Immature natural killer cell (primary cell): ENCODE measurements at regions not wholly inside any gene's neighbourhood (a gene's known extent, or its start where the extent isn't known, plus 50 kb on each side); places are given as distances from the start of the nearest gene placed in this dataset.
"Not testable (repeated sequence)": the region's sequence is repeated elsewhere in the genome, so short reads cannot be mapped to it uniquely, and the experiment has no call there.

Source experiments
- DNase-seq, 3 donors: peaks; one replicate each; pipeline ENCODE4 v3.0.0; 2022; ENCODE audit warnings: mixed read lengths in 1 of 3
- H3K27ac Mint-ChIP-seq, 6 donors: one replicate each; pipeline ENCODE4 v1.8.0; 2020; ENCODE audit warnings: mixed read lengths in 6 of 6, mild to moderate bottlenecking in 5 of 6, inconsistent platforms in 4 of 6, moderate library complexity in 3 of 6
- H3K27me3 Mint-ChIP-seq, 3 donors: one replicate each; pipeline ENCODE4 v1.8.0; 2020 to 2021; ENCODE audit warnings: low read depth in 3 of 3, mild to moderate bottlenecking in 3 of 3, mixed read lengths in 3 of 3, moderate library complexity in 3 of 3, inconsistent platforms in 1 of 3
- H3K36me3 Mint-ChIP-seq, 3 donors: one replicate each; pipeline ENCODE4 v1.8.0; 2020; ENCODE audit warnings: mixed read lengths in 3 of 3, inconsistent platforms in 2 of 3, mild to moderate bottlenecking in 2 of 3
- H3K4me1 Mint-ChIP-seq, 2 donors: one replicate each; pipeline ENCODE4 v1.8.0; 2020; ENCODE audit warnings: inconsistent platforms in 2 of 2, mild to moderate bottlenecking in 2 of 2, mixed read lengths in 2 of 2, moderate library complexity in 1 of 2
- H3K4me3 Mint-ChIP-seq, 5 donors: one replicate each; pipeline ENCODE4 v1.8.0; 2020; ENCODE audit warnings: mild to moderate bottlenecking in 5 of 5, mixed read lengths in 5 of 5, inconsistent platforms in 3 of 5, moderate library complexity in 3 of 5
- H3K9me3 Mint-ChIP-seq, 6 donors: one replicate each; pipeline ENCODE4 v1.8.0; 2020; ENCODE audit warnings: mild to moderate bottlenecking in 6 of 6, mixed read lengths in 6 of 6, inconsistent platforms in 4 of 6, moderate library complexity in 3 of 6

GRCh38 chr7:65317372-65317771 lies 56.3 kb upstream of the ZNF92 start:
- DNase-seq = no peak
- H3K4me3 Mint-ChIP-seq = no peak overlapping the region
- H3K4me1 Mint-ChIP-seq = no peaks in the 10 kb centered on the region
- H3K27ac Mint-ChIP-seq = no peak overlapping the region
- H3K9me3 Mint-ChIP-seq = no peaks in the 10 kb centered on the region
- H3K27me3 Mint-ChIP-seq = peaks cover 0 to 7% (median 0%) of the 10 kb centered on the region in 3 donors
- no peaks in the 10 kb centered on the region for H3K36me3 Mint-ChIP-seq

- Mint-ChIP-seq H3K4me1 (no peaks in the 10 kb centered on the region), H3K9me3 (no peaks in the 10 kb centered on the region), H3K36me3 (no peaks in the 10 kb centered on the region), H3K27ac (no peak overlapping the region), H3K4me3 (no peak overlapping the region), H3K27me3 (peaks cover 0 to 6% (median 0%) of the 10 kb centered on the region in 3 donors)
- DNase-seq = no peak
These were observed 62.9 kb upstream of the ZNF92 start for GRCh38 chr7:65310761-65311160.

- H3K36me3 Mint-ChIP-seq = no peaks in the 10 kb centered on the region
These were observed 65.4 kb upstream of the ZNF92 start for GRCh38 chr7:65308300-65308678.

GRCh38 chr7:65307651-65308299 lies 65.9 kb upstream of the ZNF92 start:
- no peaks in the 10 kb centered on the region for H3K9me3 Mint-ChIP-seq
- H3K27me3 Mint-ChIP-seq = peaks cover 0 to 6% (median 3%) of the 10 kb centered on the region in 3 donors
- no peak overlapping the region for H3K4me3 Mint-ChIP-seq
- no peak overlapping the region for H3K27ac Mint-ChIP-seq
- H3K4me1 Mint-ChIP-seq = no peaks in the 10 kb centered on the region
- H3K36me3 Mint-ChIP-seq = no peaks in the 10 kb centered on the region
- peak; percentile 49 to 65 (median 53) for DNase-seq

More at GRCh38 chr7:65308300-65308678, 65.4 kb upstream of the ZNF92 start:
- DNase-seq = no peak
- H3K27ac Mint-ChIP-seq = no peak overlapping the region
- H3K9me3 Mint-ChIP-seq = no peaks in the 10 kb centered on the region
- no peak overlapping the region for H3K4me3 Mint-ChIP-seq
- peaks cover 0 to 6% (median 3%) of the 10 kb centered on the region in 3 donors for H3K27me3 Mint-ChIP-seq
- no peaks in the 10 kb centered on the region for H3K4me1 Mint-ChIP-seq

GRCh38 chr7:65304175-65304574 lies 69.5 kb upstream of the ZNF92 start:
- no peak overlapping the region for H3K27ac Mint-ChIP-seq
- no peaks in the 10 kb centered on the region for H3K9me3 Mint-ChIP-seq
- peaks cover 0 to 6% (median 3%) of the 10 kb centered on the region in 3 donors for H3K27me3 Mint-ChIP-seq
- no peak overlapping the region for H3K4me3 Mint-ChIP-seq
- no peak for DNase-seq
- no peaks in the 10 kb centered on the region for H3K36me3 Mint-ChIP-seq
- H3K4me1 Mint-ChIP-seq = peaks cover 0 to 1% of the 10 kb centered on the region in 2 donors

- H3K9me3 Mint-ChIP-seq = no peaks in the 10 kb centered on the region
- no peaks in the 10 kb centered on the region for H3K36me3 Mint-ChIP-seq
- H3K4me1 Mint-ChIP-seq = peaks cover 0 to 1% of the 10 kb centered on the region in 2 donors
- H3K27me3 Mint-ChIP-seq = peaks cover 0 to 6% (median 3%) of the 10 kb centered on the region in 3 donors
- H3K27ac Mint-ChIP-seq = no peak overlapping the region
- no peak overlapping the region for H3K4me3 Mint-ChIP-seq
- DNase-seq = no peak
These were observed 70.8 kb upstream of the ZNF92 start for GRCh38 chr7:65302883-65303282.

GRCh38 chr7:65301007-65301406 lies 72.6 kb upstream of the ZNF92 start:
- Mint-ChIP-seq H3K4me3 (no peak overlapping the region), H3K27ac (no peak overlapping the region), H3K9me3 (no peaks in the 10 kb centered on the region), H3K36me3 (no peaks in the 10 kb centered on the region), H3K4me1 (peaks cover under 1 to 2% of the 10 kb centered on the region in 2 donors), H3K27me3 (peaks cover 0 to 7% (median 3%) of the 10 kb centered on the region in 3 donors)
- no peak for DNase-seq

GRCh38 chr7:65295409-65295808 lies 78.2 kb upstream of the ZNF92 start:
- H3K4me3 Mint-ChIP-seq = peak overlapping the region in 3 of 5 donors; percentile 2 to 42 (median 39)
- no peaks in the 10 kb centered on the region for H3K36me3 Mint-ChIP-seq
- H3K27ac Mint-ChIP-seq = peak overlapping the region in 1 of 6 donors; percentile 39
- peak in 2 of 3 donors; percentile 1 to 17 for DNase-seq
- H3K9me3 Mint-ChIP-seq = no peaks in the 10 kb centered on the region
- H3K4me1 Mint-ChIP-seq = peaks cover 12 to 14% of the 10 kb centered on the region in 2 donors
- peaks cover 2 to 9% (median 4%) of the 10 kb centered on the region in 3 donors for H3K27me3 Mint-ChIP-seq

GRCh38 chr7:65290340-65290739 lies 83.3 kb upstream of the ZNF92 start:
- H3K9me3 Mint-ChIP-seq, H3K4me1 Mint-ChIP-seq, H3K27ac Mint-ChIP-seq, H3K27me3 Mint-ChIP-seq, H3K36me3 Mint-ChIP-seq, DNase-seq, H3K4me3 Mint-ChIP-seq: not testable (repeated sequence)

GRCh38 chr7:65287023-65287422 lies 86.6 kb upstream of the ZNF92 start:
- Mint-ChIP-seq H3K27me3 (peaks cover 2 to 6% (median 3%) of the 10 kb centered on the region in 3 donors), H3K4me1 (no peaks in the 10 kb centered on the region), H3K36me3 (peaks cover 0 to 1% (median 0%) of the 10 kb centered on the region in 3 donors), H3K9me3 (peaks cover 0 to 2% (median 0%) of the 10 kb centered on the region in 6 donors), H3K4me3 (no peak overlapping the region), H3K27ac (no peak overlapping the region)
- DNase-seq = no peak

- no peaks in the 10 kb centered on the region for H3K4me1 Mint-ChIP-seq
- peaks cover 0 to 2% (median 0%) of the 10 kb centered on the region in 6 donors for H3K9me3 Mint-ChIP-seq
- no peak overlapping the region for H3K4me3 Mint-ChIP-seq
- H3K27ac Mint-ChIP-seq = no peak overlapping the region
- H3K36me3 Mint-ChIP-seq = peaks cover 0 to 8% (median 6%) of the 10 kb centered on the region in 3 donors
- H3K27me3 Mint-ChIP-seq = peaks cover 2 to 15% (median 5%) of the 10 kb centered on the region in 3 donors
- no peak for DNase-seq
These were observed 87.5 kb upstream of the ZNF92 start for GRCh38 chr7:65285906-65286864.

- DNase-seq, H3K27ac Mint-ChIP-seq, H3K4me1 Mint-ChIP-seq, H3K4me3 Mint-ChIP-seq, H3K9me3 Mint-ChIP-seq: not testable (repeated sequence)
- H3K27me3 Mint-ChIP-seq = peaks cover 2 to 15% (median 5%) of the 10 kb centered on the region in 3 donors
- H3K36me3 Mint-ChIP-seq = peaks cover 0 to 10% (median 6%) of the 10 kb centered on the region in 3 donors
These were observed 88.4 kb upstream of the ZNF92 start for GRCh38 chr7:65285241-65285640.

- Mint-ChIP-seq H3K4me1 (no peaks in the 10 kb centered on the region), H3K36me3 (peaks cover 0 to 19% (median 6%) of the 10 kb centered on the region in 3 donors), H3K9me3 (peaks cover 7 to 27% (median 13%) of the 10 kb centered on the region in 6 donors), H3K27me3 (peaks cover 6 to 15% (median 7%) of the 10 kb centered on the region in 3 donors), H3K27ac (no peak overlapping the region), H3K4me3 (no peak overlapping the region)
- DNase-seq = no peak
These were observed 93.9 kb upstream of the ZNF92 start for GRCh38 chr7:65279795-65280194.

GRCh38 chr7:65276822-65277221 lies 96.8 kb upstream of the ZNF92 start:
- no peak for DNase-seq
- Mint-ChIP-seq H3K27me3 (peaks cover 5 to 16% (median 9%) of the 10 kb centered on the region in 3 donors), H3K36me3 (peaks cover 3 to 17% (median 6%) of the 10 kb centered on the region in 3 donors), H3K4me1 (no peaks in the 10 kb centered on the region), H3K9me3 (peaks cover 5 to 40% (median 24%) of the 10 kb centered on the region in 6 donors), H3K4me3 (no peak overlapping the region), H3K27ac (no peak overlapping the region)
